Left renal cortex interstitium (tissue), 4 donors: ENCODE measurements at regions not wholly inside any gene's neighbourhood (a gene's known extent, or its start where the extent isn't known, plus 50 kb on each side); places are given as distances from the start of the nearest gene placed in this dataset.

Experiments
- DNase-seq, 4 donors: peaks; one replicate each; pipeline ENCODE4 v3.0.0-alpha.2; 2013; ENCODE audit warnings: low read depth in 4 of 4, low spot score in 2 of 4, missing footprints in 1 of 4

DNA sequence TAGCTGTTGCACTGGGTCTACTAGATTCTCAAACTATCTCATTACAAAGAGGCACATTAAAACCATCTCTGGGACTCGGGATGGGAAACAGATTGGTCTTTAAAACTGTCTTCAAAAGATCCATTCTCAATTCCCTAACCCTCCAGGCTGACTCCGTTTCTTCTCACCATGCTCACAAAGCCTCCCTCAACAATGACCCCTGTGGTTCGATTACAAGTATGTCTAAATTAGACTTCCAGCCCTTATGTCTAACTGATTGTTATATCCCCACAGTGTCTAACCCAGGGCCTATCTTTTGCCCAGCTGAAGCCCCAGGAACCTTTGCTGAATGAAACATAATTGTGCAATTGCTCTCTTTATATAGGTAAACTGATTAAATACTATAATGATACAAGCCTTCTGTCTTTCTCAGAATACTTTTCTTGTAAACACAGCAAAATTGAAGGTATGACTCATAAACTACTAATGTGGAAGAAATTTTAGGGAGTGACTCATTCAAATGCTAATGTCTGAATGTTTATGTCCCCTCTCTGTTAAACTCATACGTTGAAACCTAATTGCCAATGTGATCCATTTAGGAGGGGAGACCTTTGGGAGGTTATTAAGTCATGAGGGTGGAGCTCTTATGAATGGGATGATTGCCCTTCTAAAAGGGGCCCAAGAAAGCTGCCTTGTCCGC, 65.6 kb upstream of the DAB1 start:
- no peak for DNase-seq

DNA sequence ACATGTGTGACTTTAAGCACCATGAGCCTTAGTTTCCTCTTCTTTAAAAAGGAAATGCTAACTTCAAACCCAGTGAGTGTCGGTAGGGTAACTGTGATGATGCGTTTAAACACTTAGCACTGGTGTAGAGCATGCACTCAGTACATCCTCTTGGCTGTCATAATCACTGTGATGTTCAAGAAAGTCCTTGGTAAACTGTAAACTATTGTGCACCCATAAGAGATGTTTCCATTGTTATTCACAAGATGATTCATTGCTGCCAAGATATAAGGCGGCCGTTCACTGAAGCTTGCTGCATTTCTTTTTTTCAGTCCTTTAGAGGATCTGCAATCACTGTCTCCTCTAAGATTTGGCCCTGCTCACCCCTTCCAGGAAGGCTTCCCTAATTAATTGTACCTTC, 61.8 kb upstream of the DAB1 start:
- no peak for DNase-seq

DNA sequence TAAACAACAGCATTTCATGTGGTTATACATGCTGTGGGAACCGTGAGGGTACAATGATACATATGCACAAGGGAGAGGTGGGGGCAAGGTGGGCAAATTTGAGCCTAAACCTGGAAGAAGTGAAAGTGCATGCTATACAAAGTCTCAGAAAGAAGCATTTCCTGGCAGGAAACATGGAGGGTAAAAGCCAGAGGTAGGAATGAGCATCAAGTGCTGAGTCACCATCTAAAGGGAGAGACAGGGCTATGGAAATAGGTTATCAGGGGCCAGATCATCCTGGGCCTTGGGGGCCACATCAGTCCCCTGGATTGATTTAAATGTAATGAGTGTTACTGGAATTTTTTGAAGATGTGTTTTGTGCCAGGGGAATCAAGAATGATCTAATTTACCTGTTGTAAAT, 60.1 kb upstream of the DAB1 start:
- no peak for DNase-seq

GRCh38 chr1:57479471-57479870, 55.6 kb upstream of the DAB1 start:
- no peak for DNase-seq

GRCh38 chr1:57475366-57475765, 51.5 kb upstream of the DAB1 start:
- no peak for DNase-seq

GRCh38 chr1:57474137-57474750, 50.4 kb upstream of the DAB1 start:
- no peak for DNase-seq
